ENCODE measurements at regions not wholly inside any gene's neighbourhood (a gene's known extent, or its start where the extent isn't known, plus 50 kb on each side); places are given as distances from the start of the nearest gene placed in this dataset.

GRCh38 chr11:42657169-42657568, 654.6 kb upstream of the API5 start:
- Mint-ChIP-seq H3K4me3 (no peak overlapping the region), H3K9me3 (peaks cover 0 to 7% (median 3%) of the 10 kb centered on the region in 7 donors), H3K27me3 (ENCODE audit: low read depth in 3 of 3) (no peaks in the 10 kb centered on the region), H3K27ac (no peak overlapping the region), H3K4me1 (no peaks in the 10 kb centered on the region), H3K36me3 (no peaks in the 10 kb centered on the region)
- no peak for DNase-seq
- Histone ChIP-seq H4K20me1 (ENCODE audit: insufficient read depth, low read length) (no peaks in the 10 kb centered on the region), H3K4me1 (ENCODE audit: control insufficient read depth in 1 of 2, insufficient read depth in 2 of 2, low read length in 2 of 2) (no peaks in the 10 kb centered on the region), H3K9ac (ENCODE audit: insufficient read depth, low read length, poor library complexity, severe bottlenecking) (no peak overlapping the region), H2AFZ (ENCODE audit: insufficient read depth, low read depth, low read length, poor library complexity, severe bottlenecking) (no peak overlapping the region), H3K27ac (ENCODE audit: low read depth in 1 of 2, low read length in 2 of 2) (no peak overlapping the region), H3K36me3 (replicated peaks in 1 of 2; ENCODE audit: control insufficient read depth in 1 of 2, insufficient read depth in 2 of 2, low read length in 2 of 2) (no peaks in the 10 kb centered on the region), H3K4me2 (replicated peaks; ENCODE audit: extremely low read depth, low read length, poor library complexity, severe bottlenecking) (no peak overlapping the region), H3K27me3 (ENCODE audit: control insufficient read depth in 2 of 2, insufficient read depth in 2 of 2, low read length in 2 of 2) (no peaks in the 10 kb centered on the region), H3K4me3 (replicated peaks in 1 of 3; ENCODE audit: low read depth in 2 of 3, low read length in 3 of 3) (no peak overlapping the region), H3K9me3 (replicated peaks in 1 of 2; ENCODE audit: control insufficient read depth in 1 of 2, insufficient read depth in 1 of 2, low read length in 2 of 2) (peaks cover 6 to 15% of the 10 kb centered on the region in 2 donors), H3K79me2 (ENCODE audit: insufficient read depth, low read length) (no peaks in the 10 kb centered on the region)
- intact Hi-C loops (cut with micrococcal nuclease): no loop called here
- no peak for TF ChIP-seq CTCF (IDR thresholded peaks at IDR 0.05)
- 93% methylated on average over 3 of the region's 3 CpGs for WGBS (ENCODE audit: insufficient coverage)

- H3K9me3 ChIP-seq (replicated peaks in 1 of 2; ENCODE audit: control insufficient read depth in 1 of 2, insufficient read depth in 1 of 2, low read length in 2 of 2): peaks cover 10 to 15% of the 10 kb centered on the region in 2 donors
- no peaks in the 10 kb centered on the region for H3K4me1 ChIP-seq (ENCODE audit: control insufficient read depth in 1 of 2, insufficient read depth in 2 of 2, low read length in 2 of 2)
- intact Hi-C loops (cut with micrococcal nuclease): no loop called here
- no peak for DNase-seq
- no peak overlapping the region for H3K27ac ChIP-seq (ENCODE audit: low read depth in 1 of 2, low read length in 2 of 2)
- H4K20me1 ChIP-seq (ENCODE audit: insufficient read depth, low read length): no peaks in the 10 kb centered on the region
- no peak overlapping the region for H3K9ac ChIP-seq (ENCODE audit: insufficient read depth, low read length, poor library complexity, severe bottlenecking)
- H3K4me3 ChIP-seq (replicated peaks in 1 of 3; ENCODE audit: low read depth in 2 of 3, low read length in 3 of 3): no peak overlapping the region
- Mint-ChIP-seq H3K4me3 (no peak overlapping the region), H3K27me3 (ENCODE audit: low read depth in 3 of 3) (no peaks in the 10 kb centered on the region), H3K27ac (no peak overlapping the region), H3K4me1 (no peaks in the 10 kb centered on the region), H3K9me3 (peaks cover 0 to 4% (median 2%) of the 10 kb centered on the region in 7 donors), H3K36me3 (no peaks in the 10 kb centered on the region)
- H3K36me3 ChIP-seq (replicated peaks in 1 of 2; ENCODE audit: control insufficient read depth in 1 of 2, insufficient read depth in 2 of 2, low read length in 2 of 2): no peaks in the 10 kb centered on the region
- WGBS (ENCODE audit: insufficient coverage): 100% methylated on average over 1 of the region's 2 CpGs
- no peaks in the 10 kb centered on the region for H3K79me2 ChIP-seq (ENCODE audit: insufficient read depth, low read length)
- TF ChIP-seq CTCF (IDR thresholded peaks at IDR 0.05): no peak
- H2AFZ ChIP-seq (ENCODE audit: insufficient read depth, low read depth, low read length, poor library complexity, severe bottlenecking): no peak overlapping the region
- no peak overlapping the region for H3K4me2 ChIP-seq (replicated peaks; ENCODE audit: extremely low read depth, low read length, poor library complexity, severe bottlenecking)
- H3K27me3 ChIP-seq (ENCODE audit: control insufficient read depth in 2 of 2, insufficient read depth in 2 of 2, low read length in 2 of 2): no peaks in the 10 kb centered on the region
Observed at GRCh38 chr11:42661942-42662341, 649.9 kb upstream of the API5 start.
